Retinal pigment epithelial cell (primary cell): ENCODE measurements at regions not wholly inside any gene's neighbourhood (a gene's known extent, or its start where the extent isn't known, plus 50 kb on each side); places are given as distances from the start of the nearest gene placed in this dataset.

Experiments used
- DNase-seq: peaks from one replicate; pipeline ENCODE4 v3.0.0-alpha.2; 2010; ENCODE audit warnings: low read depth
- H3K4me3 ChIP-seq: 2 replicates; pipeline ENCODE4 v1.5.1; 2011; ENCODE audit warnings: mild to moderate bottlenecking, low read length, control low read depth, moderate library complexity
- TF ChIP-seq, protein P1 (sequence below): conservative IDR thresholded peaks from 2 replicates; pipeline ENCODE4 v1.5.1; 2011; ENCODE audit warnings: low read depth, low read length, control low read depth, inconsistent platforms

DNA sequence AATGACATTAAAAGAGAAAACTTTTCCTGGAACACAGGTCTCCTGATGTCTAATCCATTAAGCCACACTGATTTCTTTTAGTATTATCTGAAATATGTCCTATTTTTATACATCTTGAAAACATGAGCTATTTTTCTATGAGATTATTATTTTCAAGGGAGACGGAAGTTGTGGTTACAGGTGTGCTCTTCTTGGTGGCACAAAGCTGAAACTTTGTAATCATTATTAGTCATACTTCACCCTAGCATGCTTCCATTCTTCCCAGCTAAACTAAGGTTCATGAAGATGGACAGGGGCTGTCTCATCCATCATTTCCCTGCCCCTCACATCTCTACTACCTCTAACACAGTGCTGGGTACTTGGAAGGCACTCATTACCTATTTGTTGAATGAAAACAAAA lies 85.6 kb upstream of the POU1F1 start:
- TF ChIP-seq, protein P1, sequence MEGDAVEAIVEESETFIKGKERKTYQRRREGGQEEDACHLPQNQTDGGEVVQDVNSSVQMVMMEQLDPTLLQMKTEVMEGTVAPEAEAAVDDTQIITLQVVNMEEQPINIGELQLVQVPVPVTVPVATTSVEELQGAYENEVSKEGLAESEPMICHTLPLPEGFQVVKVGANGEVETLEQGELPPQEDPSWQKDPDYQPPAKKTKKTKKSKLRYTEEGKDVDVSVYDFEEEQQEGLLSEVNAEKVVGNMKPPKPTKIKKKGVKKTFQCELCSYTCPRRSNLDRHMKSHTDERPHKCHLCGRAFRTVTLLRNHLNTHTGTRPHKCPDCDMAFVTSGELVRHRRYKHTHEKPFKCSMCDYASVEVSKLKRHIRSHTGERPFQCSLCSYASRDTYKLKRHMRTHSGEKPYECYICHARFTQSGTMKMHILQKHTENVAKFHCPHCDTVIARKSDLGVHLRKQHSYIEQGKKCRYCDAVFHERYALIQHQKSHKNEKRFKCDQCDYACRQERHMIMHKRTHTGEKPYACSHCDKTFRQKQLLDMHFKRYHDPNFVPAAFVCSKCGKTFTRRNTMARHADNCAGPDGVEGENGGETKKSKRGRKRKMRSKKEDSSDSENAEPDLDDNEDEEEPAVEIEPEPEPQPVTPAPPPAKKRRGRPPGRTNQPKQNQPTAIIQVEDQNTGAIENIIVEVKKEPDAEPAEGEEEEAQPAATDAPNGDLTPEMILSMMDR: no peak
- H3K4me3 ChIP-seq: no peak overlapping the region
- DNase-seq: no peak

DNA sequence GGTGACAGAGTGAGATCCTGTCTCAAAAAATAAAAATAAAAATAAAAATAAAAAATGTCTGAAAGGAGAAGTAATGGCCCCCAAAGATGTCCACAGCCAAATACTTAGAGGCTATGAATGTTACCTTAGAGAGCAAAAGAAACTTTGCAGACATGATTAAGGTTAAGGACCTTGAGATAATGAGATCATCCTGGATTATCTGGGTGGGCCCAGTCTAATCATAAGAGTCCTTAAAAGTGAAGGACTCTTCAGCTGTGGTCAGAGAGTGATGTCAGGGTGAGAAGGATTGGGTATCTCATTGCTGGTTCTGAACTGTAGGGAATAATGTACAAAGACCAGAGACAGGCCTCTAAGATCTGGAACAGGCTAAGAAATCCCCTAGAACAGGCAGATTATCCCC lies 84.9 kb upstream of the POU1F1 start:
- DNase-seq: no peak
- TF ChIP-seq, protein P1: no peak
- no peak overlapping the region for H3K4me3 ChIP-seq

DNA sequence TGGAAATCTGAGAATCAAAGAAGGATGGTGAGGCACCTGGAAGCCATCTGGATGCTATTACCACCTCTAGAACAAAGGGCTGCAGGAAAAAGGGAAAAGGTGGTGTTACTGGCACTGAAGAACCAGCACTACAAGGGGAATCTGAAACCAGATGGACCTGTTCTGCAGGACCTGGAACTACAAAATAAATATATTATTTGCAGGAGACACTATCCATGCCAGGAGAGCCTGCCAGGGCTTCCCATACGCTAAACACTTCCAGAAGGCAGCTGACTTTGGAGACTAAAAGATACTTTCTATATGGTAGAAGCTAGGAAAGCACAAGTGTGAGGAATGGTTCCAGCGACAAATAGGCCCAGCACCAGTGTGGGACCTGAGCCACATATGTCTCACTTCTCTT lies 83.4 kb upstream of the POU1F1 start:
- H3K4me3 ChIP-seq: no peak overlapping the region
- TF ChIP-seq, protein P1: no peak
- no peak for DNase-seq

DNA sequence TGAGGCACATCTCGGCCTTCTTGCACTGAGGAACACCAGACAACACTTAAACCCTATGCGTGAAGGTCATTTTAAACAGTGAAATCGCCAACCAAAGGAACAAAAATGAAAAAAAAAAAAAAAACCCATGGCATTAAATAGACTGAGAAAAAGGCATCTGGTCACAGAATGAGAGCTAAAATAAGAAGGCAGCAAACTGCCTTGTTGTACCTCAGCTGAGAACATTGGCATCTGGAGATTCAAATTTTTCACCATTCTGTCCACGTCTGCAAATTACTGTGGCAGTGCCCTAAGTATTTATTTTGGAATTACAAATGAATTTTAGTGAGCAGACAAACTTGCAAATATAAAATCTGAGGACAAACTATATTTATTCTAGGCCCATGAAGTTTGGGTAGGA lies 82.6 kb upstream of the POU1F1 start:
- H3K4me3 ChIP-seq: no peak overlapping the region
- DNase-seq: no peak
- TF ChIP-seq, protein P1: no peak

DNA sequence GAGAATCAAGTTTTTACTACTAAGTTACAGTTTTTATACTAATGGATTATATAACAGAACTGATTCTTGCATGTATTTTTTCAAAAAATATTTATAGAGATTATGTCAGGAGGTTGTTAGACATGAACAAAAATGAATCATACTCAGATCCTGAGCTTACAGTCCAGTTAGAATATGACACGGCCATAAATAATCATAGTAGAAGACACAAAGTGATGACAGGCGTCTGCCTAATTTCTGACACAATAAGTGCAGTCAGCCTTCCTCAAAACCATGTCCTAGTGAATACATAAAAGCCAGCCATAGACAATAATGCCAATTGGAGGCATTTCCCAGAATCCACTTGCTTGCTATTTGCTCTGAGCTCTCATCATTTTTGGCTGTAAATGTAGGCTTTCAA lies 81.7 kb upstream of the POU1F1 start:
- no peak for DNase-seq
- TF ChIP-seq, protein P1: no peak
- H3K4me3 ChIP-seq: no peak overlapping the region

DNA sequence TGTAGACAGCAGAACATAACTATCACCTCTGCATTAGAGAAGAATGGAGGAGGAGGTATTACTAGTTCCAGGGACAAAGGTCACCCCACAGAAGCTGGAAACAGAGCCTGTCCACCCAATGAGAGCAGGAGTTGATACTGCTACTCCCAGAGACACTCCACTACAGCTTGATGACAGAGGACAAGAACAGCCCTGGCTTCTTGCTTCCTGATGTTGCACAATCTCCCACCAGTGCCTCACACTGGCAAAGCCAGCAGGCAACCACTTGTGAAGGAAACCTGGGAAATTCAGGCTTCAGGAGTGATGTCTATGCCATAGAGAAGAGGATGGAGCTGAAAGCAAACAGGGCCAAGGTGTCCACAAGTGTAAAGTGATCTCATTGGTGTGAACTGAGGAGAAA lies 78.0 kb upstream of the POU1F1 start:
- TF ChIP-seq, protein P1: no peak
- no peak overlapping the region for H3K4me3 ChIP-seq
- no peak for DNase-seq

DNA sequence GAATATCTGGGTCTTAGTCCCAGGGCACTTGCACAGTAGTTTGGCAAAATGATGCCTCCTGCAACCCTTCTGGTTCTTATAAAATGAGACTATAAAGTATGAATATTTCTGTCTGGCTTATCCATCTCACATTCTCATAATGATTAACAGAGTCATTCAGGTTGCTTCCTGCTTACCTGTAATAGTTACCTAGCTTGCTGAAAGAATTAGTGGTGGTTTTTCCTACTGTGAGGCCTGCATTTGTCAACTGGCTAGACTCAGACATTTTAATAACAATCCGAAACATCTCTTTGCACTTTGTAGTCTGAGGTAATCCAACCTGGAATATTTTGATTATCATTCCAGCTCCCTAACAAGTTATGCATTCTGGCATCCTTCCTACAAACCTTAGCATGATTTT lies 75.6 kb upstream of the POU1F1 start:
- no peak overlapping the region for H3K4me3 ChIP-seq
- TF ChIP-seq, protein P1: no peak

More for the DNA sequence above, 75.6 kb upstream of the POU1F1 start:
- no peak for DNase-seq
